ENCODE measurements at regions not wholly inside any gene's neighbourhood (a gene's known extent, or its start where the extent isn't known, plus 50 kb on each side); places are given as distances from the start of the nearest gene placed in this dataset.

DNA sequence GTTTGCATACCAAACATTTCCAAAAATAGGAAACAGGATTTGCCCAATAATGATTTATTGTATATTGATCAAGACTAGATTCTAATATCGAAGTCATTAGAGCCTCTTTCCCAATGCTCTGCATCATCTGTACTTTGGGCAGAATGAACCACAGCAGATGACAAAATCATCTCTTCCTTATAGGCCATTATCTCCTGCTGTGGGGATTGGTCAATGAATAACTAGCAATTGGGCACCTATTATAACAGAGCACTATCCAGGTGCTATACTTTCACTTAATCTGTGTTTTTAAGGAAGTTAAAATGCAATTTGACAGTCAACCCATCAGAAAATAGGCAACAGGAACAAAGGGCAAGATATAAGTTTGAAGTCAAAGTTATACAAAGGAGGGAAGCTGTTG, 290.3 kb downstream of the AHR start:
- H3K79me2 ChIP-seq (ENCODE audit: insufficient read depth): no peaks in the 10 kb centered on the region
- no peak for TF ChIP-seq MXI1 (IDR thresholded peaks at IDR 0.05; ENCODE audit: low read depth, low read length)
- no peak for TF ChIP-seq YY1 (IDR thresholded peaks at IDR 0.05; ENCODE audit: low read depth)
- no peak for TF ChIP-seq SIN3A (IDR thresholded peaks at IDR 0.05; ENCODE audit: borderline replicate concordance, low read depth, low read length)
- no peak for TF ChIP-seq RCOR1 (IDR thresholded peaks at IDR 0.05; ENCODE audit: low read length)
- TF ChIP-seq, protein P1, sequence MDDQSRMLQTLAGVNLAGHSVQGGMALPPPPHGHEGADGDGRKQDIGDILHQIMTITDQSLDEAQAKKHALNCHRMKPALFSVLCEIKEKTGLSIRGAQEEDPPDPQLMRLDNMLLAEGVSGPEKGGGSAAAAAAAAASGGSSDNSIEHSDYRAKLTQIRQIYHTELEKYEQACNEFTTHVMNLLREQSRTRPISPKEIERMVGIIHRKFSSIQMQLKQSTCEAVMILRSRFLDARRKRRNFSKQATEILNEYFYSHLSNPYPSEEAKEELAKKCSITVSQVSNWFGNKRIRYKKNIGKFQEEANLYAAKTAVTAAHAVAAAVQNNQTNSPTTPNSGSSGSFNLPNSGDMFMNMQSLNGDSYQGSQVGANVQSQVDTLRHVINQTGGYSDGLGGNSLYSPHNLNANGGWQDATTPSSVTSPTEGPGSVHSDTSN (IDR thresholded peaks at IDR 0.05): no peak
- TF ChIP-seq, protein P2, sequence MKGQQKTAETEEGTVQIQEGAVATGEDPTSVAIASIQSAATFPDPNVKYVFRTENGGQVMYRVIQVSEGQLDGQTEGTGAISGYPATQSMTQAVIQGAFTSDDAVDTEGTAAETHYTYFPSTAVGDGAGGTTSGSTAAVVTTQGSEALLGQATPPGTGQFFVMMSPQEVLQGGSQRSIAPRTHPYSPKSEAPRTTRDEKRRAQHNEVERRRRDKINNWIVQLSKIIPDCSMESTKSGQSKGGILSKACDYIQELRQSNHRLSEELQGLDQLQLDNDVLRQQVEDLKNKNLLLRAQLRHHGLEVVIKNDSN (IDR thresholded peaks at IDR 0.05; ENCODE audit: borderline replicate concordance, low read depth): no peak
- no peak for TF ChIP-seq RAD21 (IDR thresholded peaks at IDR 0.05; ENCODE audit: low read length)
- no peak for TF ChIP-seq NRF1 (IDR thresholded peaks at IDR 0.05; ENCODE audit: low read depth, low read length)
- no peak for TF ChIP-seq RFX5 (IDR thresholded peaks at IDR 0.05; ENCODE audit: low read length)
- TF ChIP-seq, protein P3, sequence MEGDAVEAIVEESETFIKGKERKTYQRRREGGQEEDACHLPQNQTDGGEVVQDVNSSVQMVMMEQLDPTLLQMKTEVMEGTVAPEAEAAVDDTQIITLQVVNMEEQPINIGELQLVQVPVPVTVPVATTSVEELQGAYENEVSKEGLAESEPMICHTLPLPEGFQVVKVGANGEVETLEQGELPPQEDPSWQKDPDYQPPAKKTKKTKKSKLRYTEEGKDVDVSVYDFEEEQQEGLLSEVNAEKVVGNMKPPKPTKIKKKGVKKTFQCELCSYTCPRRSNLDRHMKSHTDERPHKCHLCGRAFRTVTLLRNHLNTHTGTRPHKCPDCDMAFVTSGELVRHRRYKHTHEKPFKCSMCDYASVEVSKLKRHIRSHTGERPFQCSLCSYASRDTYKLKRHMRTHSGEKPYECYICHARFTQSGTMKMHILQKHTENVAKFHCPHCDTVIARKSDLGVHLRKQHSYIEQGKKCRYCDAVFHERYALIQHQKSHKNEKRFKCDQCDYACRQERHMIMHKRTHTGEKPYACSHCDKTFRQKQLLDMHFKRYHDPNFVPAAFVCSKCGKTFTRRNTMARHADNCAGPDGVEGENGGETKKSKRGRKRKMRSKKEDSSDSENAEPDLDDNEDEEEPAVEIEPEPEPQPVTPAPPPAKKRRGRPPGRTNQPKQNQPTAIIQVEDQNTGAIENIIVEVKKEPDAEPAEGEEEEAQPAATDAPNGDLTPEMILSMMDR (IDR thresholded peaks at IDR 0.05): no peak
- no peak for TF ChIP-seq SMC3 (IDR thresholded peaks at IDR 0.05; ENCODE audit: low read depth, low read length)
- no peak overlapping the region for H3K4me3 ChIP-seq (ENCODE audit: low read depth in 2 of 2, low read length in 1 of 2)
- H3F3A ChIP-seq (replicated peaks; ENCODE audit: insufficient read depth): no peaks in the 10 kb centered on the region
- H3K27me3 ChIP-seq (ENCODE audit: insufficient read depth): no peaks in the 10 kb centered on the region
- H3K27ac ChIP-seq (ENCODE audit: low read depth in 2 of 2, low read length in 1 of 2): no peak overlapping the region
- ChIA-PET POLR2A (no interaction called here), CTCF (no interaction called here)
- H3K9me3 ChIP-seq: no peaks in the 10 kb centered on the region
- no peaks in the 10 kb centered on the region; a peak in 1 of 4 replicates for H3K4me1 ChIP-seq (ENCODE audit: control insufficient read depth in 1 of 2, insufficient read depth in 2 of 2, low read depth in 1 of 2, low read length in 1 of 2)
- H3K36me3 ChIP-seq (replicated peaks in 1 of 2; ENCODE audit: control insufficient read depth in 1 of 2, insufficient read depth in 2 of 2, low read length in 1 of 2): no peaks in the 10 kb centered on the region
- no peak overlapping the region for H2AFZ ChIP-seq (ENCODE audit: low read depth)
- H3K9ac ChIP-seq: no peak overlapping the region
- 23% methylated on average over 1 of the region's 1 CpG for WGBS (ENCODE audit: low lambda C conversion rate)
- no peaks in the 10 kb centered on the region for H4K20me1 ChIP-seq (ENCODE audit: insufficient read depth)
- no peaks in the 10 kb centered on the region for H3K9me2 ChIP-seq
- DNase-seq: no peak
- no peak overlapping the region for H3K4me2 ChIP-seq

DNA sequence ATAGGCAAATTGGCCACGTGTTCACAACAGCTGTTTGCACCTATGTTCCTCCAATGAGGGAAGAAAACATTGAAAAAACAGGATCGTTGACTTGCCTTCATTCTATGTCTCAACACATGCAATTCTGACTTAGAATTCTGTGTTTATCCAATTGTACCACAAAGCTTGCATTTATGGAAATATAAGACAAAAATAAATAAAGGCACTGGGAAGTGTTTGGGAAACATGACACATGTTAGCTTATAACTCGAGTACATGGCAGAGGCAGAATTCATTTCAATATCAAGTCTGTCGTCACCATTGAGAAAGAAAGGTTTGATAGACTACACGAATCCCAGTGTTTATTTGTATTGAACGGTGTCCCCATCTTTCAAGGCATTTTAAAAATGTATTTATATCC, 291.2 kb downstream of the AHR start:
- Histone ChIP-seq H3K9me2 (no peaks in the 10 kb centered on the region), H3K79me2 (ENCODE audit: insufficient read depth) (no peaks in the 10 kb centered on the region), H3K4me2 (no peak overlapping the region), H3K9ac (no peak overlapping the region), H3K27me3 (ENCODE audit: insufficient read depth) (no peaks in the 10 kb centered on the region), H3K36me3 (replicated peaks in 1 of 2; ENCODE audit: control insufficient read depth in 1 of 2, insufficient read depth in 2 of 2, low read length in 1 of 2) (no peaks in the 10 kb centered on the region), H3K4me1 (ENCODE audit: control insufficient read depth in 1 of 2, insufficient read depth in 2 of 2, low read depth in 1 of 2, low read length in 1 of 2) (no peaks in the 10 kb centered on the region; a peak in 1 of 4 replicates), H2AFZ (ENCODE audit: low read depth) (no peak overlapping the region), H3K27ac (ENCODE audit: low read depth in 2 of 2, low read length in 1 of 2) (no peak overlapping the region), H3F3A (replicated peaks; ENCODE audit: insufficient read depth) (no peaks in the 10 kb centered on the region), H3K9me3 (no peaks in the 10 kb centered on the region), H3K4me3 (ENCODE audit: low read depth in 2 of 2, low read length in 1 of 2) (no peak overlapping the region), H4K20me1 (ENCODE audit: insufficient read depth) (no peaks in the 10 kb centered on the region)
- ChIA-PET POLR2A (no interaction called here), CTCF (no interaction called here)
- 6% methylated on average over 6 of the region's 6 CpGs for WGBS (ENCODE audit: low lambda C conversion rate)
- TF ChIP-seq, protein P3 (IDR thresholded peaks at IDR 0.05): no peak
- TF ChIP-seq GATA2 (CRISPR knock-in tag; IDR thresholded peaks at IDR 0.05) (no peak), RAD21 (IDR thresholded peaks at IDR 0.05; ENCODE audit: low read length) (no peak), FOXJ3 (CRISPR knock-in tag; IDR thresholded peaks at IDR 0.05) (no peak), FOXM1 (IDR thresholded peaks at IDR 0.05; ENCODE audit: low read depth) (no peak), NFIC (IDR thresholded peaks at IDR 0.05; ENCODE audit: borderline replicate concordance) (no peak), FOSL2 (IDR thresholded peaks at IDR 0.05; ENCODE audit: borderline replicate concordance, low read depth) (no peak), POLR2AphosphoS5 (IDR thresholded peaks at IDR 0.05; ENCODE audit: low read depth, low read length) (no peak), NRF1 (IDR thresholded peaks at IDR 0.05; ENCODE audit: low read depth, low read length) (no peak), TCF12 (IDR thresholded peaks at IDR 0.05) (no peak)
- TF ChIP-seq, protein P1 (IDR thresholded peaks at IDR 0.05): no peak
- TF ChIP-seq, protein P4, sequence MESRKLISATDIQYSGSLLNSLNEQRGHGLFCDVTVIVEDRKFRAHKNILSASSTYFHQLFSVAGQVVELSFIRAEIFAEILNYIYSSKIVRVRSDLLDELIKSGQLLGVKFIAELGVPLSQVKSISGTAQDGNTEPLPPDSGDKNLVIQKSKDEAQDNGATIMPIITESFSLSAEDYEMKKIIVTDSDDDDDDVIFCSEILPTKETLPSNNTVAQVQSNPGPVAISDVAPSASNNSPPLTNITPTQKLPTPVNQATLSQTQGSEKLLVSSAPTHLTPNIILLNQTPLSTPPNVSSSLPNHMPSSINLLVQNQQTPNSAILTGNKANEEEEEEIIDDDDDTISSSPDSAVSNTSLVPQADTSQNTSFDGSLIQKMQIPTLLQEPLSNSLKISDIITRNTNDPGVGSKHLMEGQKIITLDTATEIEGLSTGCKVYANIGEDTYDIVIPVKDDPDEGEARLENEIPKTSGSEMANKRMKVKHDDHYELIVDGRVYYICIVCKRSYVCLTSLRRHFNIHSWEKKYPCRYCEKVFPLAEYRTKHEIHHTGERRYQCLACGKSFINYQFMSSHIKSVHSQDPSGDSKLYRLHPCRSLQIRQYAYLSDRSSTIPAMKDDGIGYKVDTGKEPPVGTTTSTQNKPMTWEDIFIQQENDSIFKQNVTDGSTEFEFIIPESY (IDR thresholded peaks at IDR 0.05; ENCODE audit: borderline replicate concordance, low read depth): no peak
- no peak for DNase-seq

All from SK-N-SH (cell line).